Breast epithelium (tissue), 4 donors: ENCODE measurements at regions not wholly inside any gene's neighbourhood (a gene's known extent, or its start where the extent isn't known, plus 50 kb on each side); places are given as distances from the start of the nearest gene placed in this dataset.

Source experiments
- DNase-seq, 2 donors: peaks; one replicate each; pipeline ENCODE4 v3.0.0-alpha.2; 2019; ENCODE audit warnings: low spot score in 2 of 2
- H3K27ac ChIP-seq, 2 donors: fragments of 200-600 bp; sonication (generic) in 1 of 2; one replicate each; pipeline ENCODE4 v1.5.1; 2016 to 2019; ENCODE audit warnings: mild to moderate bottlenecking in 1 of 2
- H3K27me3 ChIP-seq, 2 donors: fragments of 200-600 bp; sonication (generic) in 1 of 2; one replicate each; pipeline versions ENCODE4 v1.5.1 to v1.6.0; 2017 to 2019; ENCODE audit warnings: control low read depth in 1 of 2, mild to moderate bottlenecking in 1 of 2
- H3K36me3 ChIP-seq: fragments of 200-600 bp; one replicate; pipeline ENCODE4 v1.5.1; 2019
- H3K4me1 ChIP-seq, 2 donors: fragments of 200-600 bp; sonication (generic); one replicate each; pipeline ENCODE4 v1.5.1; 2016 to 2019; ENCODE audit warnings: control low read depth in 1 of 2
- H3K4me3 ChIP-seq, 3 donors: fragments of 200-600 bp; sonication (generic); 1 replicate in 2 of 3; 2 replicates in 1 of 3; pipeline ENCODE4 v1.5.1; 2016 to 2019; ENCODE audit warnings: mild to moderate bottlenecking in 3 of 3, moderate library complexity in 2 of 3
- H3K9me3 ChIP-seq, 2 donors: fragments of 200-600 bp; sonication (generic) in 1 of 2; one replicate each; pipeline ENCODE4 v1.5.1; 2016 to 2019; ENCODE audit warnings: control low read depth in 1 of 2
- POLR2A ChIP-seq: fragments of 450-650 bp; IDR thresholded peaks from one replicate; pipeline ENCODE4 v1.6.1; 2016; ENCODE audit warnings: antibody characterized with exemption, mild to moderate bottlenecking, moderate library complexity
- POLR2AphosphoS5 ChIP-seq, 3 donors: sonication (generic); formaldehyde crosslinking; IDR thresholded peaks; one replicate each; pipeline ENCODE4 v1.6.1; 2017; ENCODE audit warnings: antibody characterized with exemption in 3 of 3
- intact Hi-C: fragments of 100-400 bp; cut with DNase I; formaldehyde crosslinking; loops from one replicate; pipeline ENCODE4 v1.15.1; 2023; ENCODE audit warnings: low total_unique reads
- TF ChIP-seq, protein P1 (sequence below), 3 donors: fragments of 450-650 bp; IDR thresholded peaks; one replicate each; pipeline ENCODE4 v1.5.1; 2016 to 2017; ENCODE audit warnings: antibody characterized with exemption in 3 of 3, mild to moderate bottlenecking in 3 of 3, moderate library complexity in 3 of 3

DNA sequence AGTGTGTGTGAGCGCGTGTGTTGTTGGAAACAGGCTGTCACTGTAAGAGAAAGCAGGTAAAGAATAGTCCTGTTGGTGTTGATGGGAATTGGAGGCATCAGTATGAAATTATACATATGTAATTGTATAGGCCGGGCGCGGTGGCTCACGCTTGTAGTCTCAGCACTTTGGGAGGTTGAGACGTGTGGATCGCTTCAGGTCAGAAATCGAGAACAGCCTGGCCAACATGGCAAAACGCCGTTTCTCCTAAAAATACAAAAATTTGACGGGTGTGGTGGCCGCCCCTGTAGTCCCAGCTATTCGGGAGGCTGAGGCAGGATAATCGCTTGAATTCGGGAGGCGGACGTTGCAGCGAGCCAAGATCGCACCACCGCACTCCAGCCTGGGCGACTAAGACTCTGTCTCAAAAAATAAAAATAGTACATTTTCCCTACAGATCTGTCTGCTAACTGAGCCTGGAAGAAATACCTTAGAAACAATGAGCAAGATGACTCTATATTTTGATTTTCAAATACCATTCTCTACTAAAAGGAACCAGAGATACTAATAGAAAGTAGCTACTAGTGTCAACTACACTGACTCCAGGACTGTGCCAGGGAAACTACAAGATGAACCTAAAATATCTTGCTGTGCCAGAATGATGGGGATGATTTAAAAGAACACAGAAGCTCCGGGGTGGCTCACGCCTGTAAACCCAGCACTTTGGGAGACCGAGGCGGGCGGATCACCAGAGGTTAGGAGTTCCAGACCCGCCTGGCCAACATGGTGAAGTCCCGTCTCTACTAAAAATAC is 110.8 kb downstream of the TRIM27 start:
- H3K4me3 ChIP-seq: no peak overlapping the region
- peaks cover 7 to 99% of the 10 kb centered on the region in 2 donors for H3K27me3 ChIP-seq

DNA sequence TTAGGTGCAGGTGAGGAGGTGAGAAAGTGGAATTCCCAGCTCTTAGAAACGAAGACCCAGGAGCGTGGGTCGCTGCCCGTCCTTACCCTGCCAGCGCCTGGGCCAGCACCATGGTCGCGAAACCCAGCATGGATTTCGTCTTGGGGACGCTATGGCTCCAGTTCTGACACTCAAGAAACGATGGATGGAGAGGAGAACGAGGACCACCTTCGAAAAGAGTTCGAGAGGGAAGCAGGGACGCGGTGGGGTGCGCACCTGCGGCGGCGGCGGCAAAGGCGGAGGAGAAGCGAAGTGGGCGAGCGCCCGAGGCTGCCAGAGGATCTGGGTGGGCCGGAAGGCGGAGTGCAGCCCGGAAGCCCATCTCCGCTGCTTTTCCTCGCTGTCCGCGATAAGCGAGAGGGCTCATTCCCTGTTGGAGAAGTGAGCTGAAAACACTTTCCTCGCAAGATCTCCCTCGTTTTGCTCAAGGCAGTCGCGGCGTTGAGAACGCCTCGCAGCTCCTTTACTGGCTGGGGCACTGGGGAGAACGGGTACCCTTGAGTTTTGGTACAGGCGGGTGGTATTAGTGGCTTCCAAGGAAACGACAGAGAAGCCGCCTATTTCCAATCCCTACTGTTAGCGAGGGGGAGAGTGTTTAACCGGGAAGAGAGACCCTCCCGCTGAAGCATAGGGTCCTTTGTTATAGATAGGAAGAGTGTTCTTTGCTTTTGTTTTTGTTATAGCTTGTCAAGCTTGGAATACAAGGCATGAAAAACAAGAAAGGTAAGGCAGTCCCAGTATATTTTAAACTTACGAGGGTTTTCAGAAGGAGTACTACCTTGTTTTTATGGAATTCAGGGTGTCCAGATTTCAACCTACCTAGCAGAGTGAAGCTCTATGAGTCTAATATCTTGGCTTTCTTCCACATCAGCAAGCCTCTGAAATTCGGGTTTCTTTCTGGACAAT is 109.5 kb downstream of the TRIM27 start:
- Histone ChIP-seq H3K27me3 (peaks cover 7 to 98% of the 10 kb centered on the region in 2 donors), H3K4me1 (no peaks in the 10 kb centered on the region), H3K36me3 (no peaks in the 10 kb centered on the region), H3K27ac (no peak overlapping the region), H3K4me3 (no peak overlapping the region), H3K9me3 (no peaks in the 10 kb centered on the region)
- intact Hi-C loops: no loop called here
- no peak for TF ChIP-seq POLR2AphosphoS5 (IDR thresholded peaks at IDR 0.05)
- TF ChIP-seq, protein P1, sequence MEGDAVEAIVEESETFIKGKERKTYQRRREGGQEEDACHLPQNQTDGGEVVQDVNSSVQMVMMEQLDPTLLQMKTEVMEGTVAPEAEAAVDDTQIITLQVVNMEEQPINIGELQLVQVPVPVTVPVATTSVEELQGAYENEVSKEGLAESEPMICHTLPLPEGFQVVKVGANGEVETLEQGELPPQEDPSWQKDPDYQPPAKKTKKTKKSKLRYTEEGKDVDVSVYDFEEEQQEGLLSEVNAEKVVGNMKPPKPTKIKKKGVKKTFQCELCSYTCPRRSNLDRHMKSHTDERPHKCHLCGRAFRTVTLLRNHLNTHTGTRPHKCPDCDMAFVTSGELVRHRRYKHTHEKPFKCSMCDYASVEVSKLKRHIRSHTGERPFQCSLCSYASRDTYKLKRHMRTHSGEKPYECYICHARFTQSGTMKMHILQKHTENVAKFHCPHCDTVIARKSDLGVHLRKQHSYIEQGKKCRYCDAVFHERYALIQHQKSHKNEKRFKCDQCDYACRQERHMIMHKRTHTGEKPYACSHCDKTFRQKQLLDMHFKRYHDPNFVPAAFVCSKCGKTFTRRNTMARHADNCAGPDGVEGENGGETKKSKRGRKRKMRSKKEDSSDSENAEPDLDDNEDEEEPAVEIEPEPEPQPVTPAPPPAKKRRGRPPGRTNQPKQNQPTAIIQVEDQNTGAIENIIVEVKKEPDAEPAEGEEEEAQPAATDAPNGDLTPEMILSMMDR (IDR thresholded peaks at IDR 0.05): no peak
- no peak for DNase-seq

More for the DNA sequence above, 110.8 kb downstream of the TRIM27 start:
- TF ChIP-seq, protein P1 (IDR thresholded peaks at IDR 0.05): no peak
- TF ChIP-seq POLR2A (no peak), POLR2AphosphoS5 (IDR thresholded peaks at IDR 0.05) (no peak)
- no peak for DNase-seq
- Histone ChIP-seq H3K9me3 (no peaks in the 10 kb centered on the region), H3K27ac (no peak overlapping the region), H3K4me1 (no peaks in the 10 kb centered on the region), H3K36me3 (no peaks in the 10 kb centered on the region)
- intact Hi-C loops: no loop called here

DNA sequence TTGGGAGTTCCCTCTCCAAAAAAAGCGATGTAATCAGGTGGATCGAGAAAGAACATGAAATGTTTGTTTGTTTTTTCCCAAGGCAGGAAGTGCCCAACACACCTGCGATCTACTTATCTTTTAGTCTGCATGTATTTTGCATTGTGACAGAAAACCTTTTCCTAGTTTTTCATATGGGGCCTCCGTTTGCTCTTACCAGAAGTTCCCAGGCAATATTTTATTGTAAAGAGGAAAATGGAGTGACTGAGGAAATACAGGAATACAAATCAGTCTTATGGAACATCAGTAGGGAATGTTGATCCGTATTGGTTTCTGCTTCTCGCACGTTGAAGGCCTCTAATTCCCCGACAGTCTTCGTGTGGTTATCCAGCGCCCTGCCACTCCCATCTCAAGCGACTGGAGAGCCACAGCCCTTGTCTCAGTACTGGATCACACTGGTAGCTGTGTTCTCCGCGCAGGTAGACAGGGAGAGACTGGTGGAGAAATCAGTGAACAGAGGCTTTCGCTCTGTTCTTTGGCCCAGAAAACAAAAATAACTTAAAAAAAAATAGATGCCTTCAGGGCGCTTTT is 107.4 kb downstream of the TRIM27 start:
- Histone ChIP-seq H3K27ac (no peak overlapping the region), H3K4me1 (no peaks in the 10 kb centered on the region), H3K9me3 (no peaks in the 10 kb centered on the region), H3K4me3 (no peak overlapping the region), H3K36me3 (no peaks in the 10 kb centered on the region), H3K27me3 (peaks cover 5 to 95% of the 10 kb centered on the region in 2 donors)
- no peak for DNase-seq
- TF ChIP-seq POLR2AphosphoS5 (IDR thresholded peaks at IDR 0.05) (no peak), POLR2A (no peak)
- TF ChIP-seq, protein P1 (IDR thresholded peaks at IDR 0.05): no peak
- intact Hi-C loops: no loop called here

DNA sequence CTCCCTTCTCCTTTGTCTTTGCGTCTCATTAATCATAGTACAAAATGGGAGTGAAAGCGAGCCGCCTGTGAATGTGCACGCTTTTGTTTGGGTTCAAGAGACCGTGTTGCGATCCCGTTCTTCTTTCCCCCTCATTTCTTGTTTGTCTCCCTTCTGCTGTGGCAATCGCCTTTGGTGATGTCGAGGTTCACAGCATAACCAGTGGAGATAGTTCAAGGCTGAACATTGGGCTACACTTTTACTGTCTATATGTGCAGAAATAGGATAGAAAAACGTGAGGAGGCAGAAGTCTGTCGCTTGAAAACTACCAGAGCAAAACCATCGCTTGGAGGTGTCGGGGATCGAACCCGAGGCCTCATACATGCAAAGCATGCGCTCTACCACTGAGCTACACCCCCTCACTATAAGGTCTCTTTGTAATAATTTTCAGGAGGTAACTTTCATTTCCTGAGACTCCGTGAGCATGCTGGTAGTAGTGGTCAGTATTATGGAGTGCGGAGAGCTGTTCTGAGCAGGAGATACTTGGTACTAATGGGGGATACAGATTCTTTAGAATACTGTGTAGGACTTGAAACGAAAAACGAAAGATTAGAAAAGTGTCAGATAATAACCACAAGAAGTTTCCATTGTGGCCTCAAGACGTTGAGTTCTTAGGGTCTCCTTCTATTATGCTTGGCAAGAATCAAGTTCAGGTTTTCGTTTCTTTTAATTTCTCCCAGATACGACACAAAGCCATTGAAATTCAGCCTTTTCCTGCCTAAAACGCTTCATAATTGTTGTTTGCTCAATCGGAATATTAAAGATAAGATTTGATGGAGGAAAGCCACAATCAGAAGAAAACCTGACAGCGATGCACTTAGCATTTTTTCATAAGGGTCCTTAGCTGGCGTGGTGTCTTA is 106.6 kb downstream of the TRIM27 start:
- no peaks in the 10 kb centered on the region for H3K9me3 ChIP-seq
- H3K4me3 ChIP-seq: no peak overlapping the region
- intact Hi-C loops: no loop called here
- DNase-seq: no peak
- TF ChIP-seq POLR2A (no peak), POLR2AphosphoS5 (IDR thresholded peaks at IDR 0.05) (no peak)
- TF ChIP-seq, protein P1 (IDR thresholded peaks at IDR 0.05): no peak
- no peaks in the 10 kb centered on the region for H3K36me3 ChIP-seq
- no peak overlapping the region for H3K27ac ChIP-seq
- peaks cover 5 to 95% of the 10 kb centered on the region in 2 donors for H3K27me3 ChIP-seq
- H3K4me1 ChIP-seq: no peaks in the 10 kb centered on the region
